GM18507 (cell line): ENCODE measurements at regions not wholly inside any gene's neighbourhood (a gene's known extent, or its start where the extent isn't known, plus 50 kb on each side); places are given as distances from the start of the nearest gene placed in this dataset.

Source experiments
- DNase-seq: peaks from one replicate; pipeline ENCODE4 v3.0.0; 2011; ENCODE audit warnings: low read depth; ENCODE audit not compliant: insufficient read length; ENCODE audit errors: extremely low spot score
- FAIRE-seq: peaks from 2 replicates; lab custom pipeline; 2011; peaks lifted over from hg19 to GRCh38; lab: Jason Lieb, UNC

GRCh38 chr16:77643176-77643575 lies 79.1 kb upstream of the NUDT7 start:
- DNase-seq (no peak), FAIRE-seq (no peak)

- FAIRE-seq (no peak), DNase-seq (no peak)
Observed at GRCh38 chr16:77645764-77646163, 76.5 kb upstream of the NUDT7 start.

DNA sequence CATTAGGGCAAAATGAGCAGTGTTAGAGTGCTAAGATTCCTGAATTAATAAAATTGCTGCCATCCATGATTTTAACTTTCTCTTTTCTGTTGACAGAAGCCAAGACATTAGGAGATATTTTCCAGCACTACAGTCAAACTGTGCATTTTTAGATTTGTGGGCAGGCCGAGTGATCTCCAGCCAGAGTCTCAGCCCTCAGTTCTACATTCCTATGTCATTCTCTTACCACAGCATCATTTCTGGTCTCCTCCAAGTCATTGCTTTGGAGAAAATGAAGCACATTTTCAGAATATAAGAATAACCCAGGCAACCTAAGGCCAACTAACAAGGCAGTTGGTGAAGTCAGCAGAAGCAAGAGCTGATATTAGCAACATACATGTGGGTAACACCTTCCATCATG lies 74.6 kb upstream of the NUDT7 start:
- DNase-seq (no peak), FAIRE-seq (no peak)

DNA sequence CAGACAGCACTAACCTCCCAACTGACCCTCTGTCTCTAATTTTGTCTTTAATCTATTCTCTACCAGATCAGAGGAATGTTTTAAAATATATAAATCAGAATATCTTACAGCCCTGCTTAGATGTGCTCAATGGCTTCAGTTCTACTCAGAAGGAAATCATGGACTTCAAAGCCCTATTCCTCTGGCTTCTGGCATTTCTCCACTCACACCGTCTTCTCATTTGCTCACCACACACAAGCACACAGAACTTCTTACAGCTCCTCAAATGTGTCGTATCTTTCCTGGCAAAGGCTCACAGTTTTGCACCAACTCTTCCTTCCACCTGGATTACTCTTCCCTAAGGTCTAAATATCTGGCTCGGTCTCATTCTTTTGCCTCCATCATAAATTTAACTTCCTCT lies 71.6 kb upstream of the NUDT7 start:
- FAIRE-seq (no peak), DNase-seq (no peak)

- FAIRE-seq (no peak), DNase-seq (no peak)
Observed at GRCh38 chr16:77652399-77652798, 69.9 kb upstream of the NUDT7 start.

GRCh38 chr16:77657016-77657415 lies 65.3 kb upstream of the NUDT7 start:
- DNase-seq, result no peak

GRCh38 chr16:77660311-77660710 lies 62.0 kb upstream of the NUDT7 start:
- DNase-seq (no peak), FAIRE-seq (no peak)

More at GRCh38 chr16:77657016-77657415, 65.3 kb upstream of the NUDT7 start:
- FAIRE-seq, result no peak

- DNase-seq (no peak), FAIRE-seq (no peak)
Observed at GRCh38 chr16:77662246-77662645, 60.1 kb upstream of the NUDT7 start.

GRCh38 chr16:77663711-77664110 lies 58.6 kb upstream of the NUDT7 start:
- FAIRE-seq, result no peak
- no peak for DNase-seq

- FAIRE-seq, result no peak
- DNase-seq, result no peak
Observed at GRCh38 chr16:77666771-77667170, 55.5 kb upstream of the NUDT7 start.

DNA sequence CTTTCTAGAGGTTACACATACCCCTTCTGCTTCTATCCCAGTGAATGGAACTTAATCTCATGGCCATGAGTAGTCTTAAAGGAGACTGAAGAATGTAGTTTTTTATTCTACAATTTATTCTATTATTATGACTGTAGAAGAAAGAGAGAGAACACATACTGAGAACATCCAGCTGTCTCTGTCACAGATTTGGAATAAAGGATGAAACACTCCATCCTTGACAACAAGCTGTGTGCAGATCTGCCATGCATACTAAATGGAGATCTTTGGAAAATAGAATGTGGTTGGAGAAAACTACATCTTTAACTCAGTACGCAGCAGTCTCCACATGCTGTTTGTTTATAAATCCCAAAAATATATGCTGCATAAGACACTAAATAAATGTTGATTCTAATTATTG lies 54.1 kb upstream of the NUDT7 start:
- FAIRE-seq, result no peak

DNA sequence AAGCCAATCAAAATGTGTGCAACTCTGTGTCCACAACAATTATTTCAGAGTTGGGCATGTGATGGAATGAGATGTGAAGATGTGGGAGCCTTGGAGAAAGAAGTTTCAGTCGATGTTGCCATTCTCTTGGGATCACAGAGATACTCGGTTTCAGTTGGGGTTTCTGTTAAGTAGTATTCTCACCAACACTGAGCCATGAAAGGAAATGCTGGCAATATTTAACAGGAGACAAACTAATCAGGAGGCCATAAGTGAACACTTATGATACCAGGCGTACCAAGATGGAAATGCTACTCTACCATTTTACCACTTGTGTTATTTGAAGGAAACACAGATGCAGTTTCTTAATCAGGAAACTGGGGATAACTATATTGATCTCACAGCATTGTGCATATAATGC lies 53.3 kb upstream of the NUDT7 start:
- DNase-seq, result no peak

More for the DNA sequence above, 54.1 kb upstream of the NUDT7 start:
- no peak for DNase-seq

More for the DNA sequence above, 53.3 kb upstream of the NUDT7 start:
- FAIRE-seq, result no peak
